Testis (tissue), 2 donors: ENCODE measurements at regions not wholly inside any gene's neighbourhood (a gene's known extent, or its start where the extent isn't known, plus 50 kb on each side); places are given as distances from the start of the nearest gene placed in this dataset.
"Not testable (repeated sequence)": the region's sequence is repeated elsewhere in the genome, so short reads cannot be mapped to it uniquely, and the experiment has no call there.

ENCODE experiments used
- CTCF ChIP-seq, 3 experiments: fragments of 450-650 bp in 2 of 3; fragments of 200-600 bp in 1 of 3; sonication (generic) in 1 of 3; IDR thresholded peaks; one replicate each; pipeline ENCODE4 v1.5.1; 2016 to 2019; ENCODE audit warnings: antibody characterized with exemption in 3 of 3, mild to moderate bottlenecking in 2 of 3, moderate library complexity in 1 of 3
- POLR2A ChIP-seq: fragments of 450-650 bp; IDR thresholded peaks from one replicate; pipeline ENCODE4 v1.6.1; 2017; ENCODE audit warnings: antibody characterized with exemption, mild to moderate bottlenecking, moderate library complexity

DNA sequence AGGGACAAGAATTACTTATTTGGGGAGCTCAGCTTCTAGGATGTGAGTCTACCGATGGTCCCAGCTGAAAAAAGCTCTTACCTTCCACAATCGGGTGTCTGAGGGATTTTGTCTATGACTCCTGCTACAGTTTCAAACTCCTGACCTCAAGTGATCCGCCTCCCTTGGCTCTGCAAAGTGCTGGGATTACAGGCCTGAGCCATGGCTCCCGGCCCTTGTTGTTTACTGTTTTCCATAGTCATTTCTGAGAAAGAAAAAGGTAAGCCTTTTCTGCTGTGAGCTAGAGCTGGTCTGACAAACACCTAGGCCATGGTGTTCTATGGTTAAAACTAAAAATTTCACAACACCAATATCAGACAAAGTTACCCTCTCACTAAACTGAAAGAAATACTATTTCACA lies 57.5 kb downstream of the PPIAL4C start:
- TF ChIP-seq CTCF (IDR thresholded peaks at IDR 0.05); POLR2A: not testable (repeated sequence)
